ENCODE measurements at regions not wholly inside any gene's neighbourhood (a gene's known extent, or its start where the extent isn't known, plus 50 kb on each side); places are given as distances from the start of the nearest gene placed in this dataset.

DNA sequence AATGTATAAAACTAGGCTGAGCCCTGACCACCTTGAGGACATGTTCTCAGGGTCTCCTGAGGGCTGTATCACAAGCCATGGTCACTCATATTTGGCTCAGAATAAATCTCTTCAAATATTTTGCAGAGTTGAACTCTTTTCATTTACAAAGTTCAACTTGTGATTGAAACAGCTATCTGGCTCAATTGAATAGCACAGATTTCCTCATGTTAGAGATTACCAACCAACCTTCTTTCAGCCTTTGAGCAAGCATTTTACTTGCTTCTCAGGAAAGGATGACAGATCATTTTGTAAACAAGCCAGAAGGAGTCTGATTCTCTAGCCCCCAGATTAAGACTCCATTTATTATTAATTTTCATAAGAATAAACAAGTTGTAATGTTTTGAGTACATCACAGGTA, 111.0 kb upstream of the DOK5 start:
- DNase-seq, result no peak

DNA sequence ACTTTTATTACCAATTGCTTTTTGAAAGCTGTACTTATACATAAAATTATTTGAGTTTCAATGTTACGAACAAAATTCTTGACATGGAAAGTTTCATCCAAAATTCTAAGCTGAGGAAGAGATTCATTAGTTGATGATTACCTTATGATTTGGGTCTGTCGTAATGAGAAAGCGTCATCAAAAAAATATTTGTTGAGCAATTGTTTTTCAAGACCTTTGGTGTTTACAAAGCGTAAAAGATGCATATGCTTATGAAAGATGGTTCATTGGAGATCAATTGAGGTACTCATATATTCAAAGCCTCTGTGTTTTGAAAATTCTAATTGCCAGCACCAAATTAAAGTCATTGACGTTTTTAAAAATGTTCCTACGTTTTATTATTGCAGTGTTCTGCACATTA, 110.5 kb upstream of the DOK5 start:
- no peak for DNase-seq

DNA sequence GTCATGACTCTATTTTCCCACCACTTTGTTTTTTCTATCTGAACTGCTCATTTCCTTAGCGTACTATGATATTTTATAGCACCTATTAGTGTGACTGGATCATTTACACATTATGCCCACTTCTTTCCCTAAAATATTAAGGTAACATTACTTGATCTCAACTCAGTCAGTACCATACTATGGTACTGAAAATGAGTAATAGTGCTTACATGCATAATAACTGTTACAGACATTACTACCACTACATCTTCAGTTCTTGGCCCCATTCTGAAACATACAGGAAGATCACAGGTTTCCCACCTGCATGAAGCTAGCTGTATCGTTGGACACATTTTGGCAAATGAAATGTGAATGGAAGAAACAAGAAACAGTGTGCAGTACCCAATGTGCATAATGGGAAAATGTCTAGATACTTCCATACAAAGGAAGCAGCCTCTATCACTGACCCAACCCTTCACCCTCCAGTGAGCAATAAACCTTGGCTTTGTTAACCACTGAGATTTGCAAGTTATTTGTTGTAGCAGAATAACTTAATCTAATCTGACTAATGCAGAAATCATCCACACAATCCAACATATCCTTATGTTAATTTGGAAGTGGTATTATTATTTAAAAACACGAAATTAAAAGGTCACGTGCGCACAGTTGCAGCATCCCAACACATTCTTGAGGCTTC, 108.6 kb upstream of the DOK5 start:
- DNase-seq, result no peak

DNA sequence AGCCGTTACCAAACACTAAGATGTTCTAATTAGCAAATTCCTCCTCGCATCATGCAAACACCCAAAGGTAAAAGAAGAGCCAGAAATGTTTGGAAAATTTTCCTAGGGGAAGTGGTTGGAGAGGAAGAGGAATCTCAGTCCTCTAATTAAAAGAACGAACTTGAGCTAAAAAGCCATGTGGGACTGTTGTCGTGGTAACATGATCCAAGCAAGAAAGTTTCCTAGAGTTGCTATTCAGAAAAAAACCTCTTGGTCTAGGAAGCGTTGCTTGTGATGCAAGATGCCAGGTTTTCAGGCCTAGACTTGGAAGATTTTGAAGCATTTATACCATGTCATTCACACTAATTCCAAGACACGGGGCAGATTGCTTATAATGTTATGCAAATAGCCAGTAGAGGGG, 106.8 kb upstream of the DOK5 start:
- peak; percentile 54 for DNase-seq

GRCh38 chr20:54372313-54372712, 103.1 kb upstream of the DOK5 start:
- no peak for DNase-seq

DNA sequence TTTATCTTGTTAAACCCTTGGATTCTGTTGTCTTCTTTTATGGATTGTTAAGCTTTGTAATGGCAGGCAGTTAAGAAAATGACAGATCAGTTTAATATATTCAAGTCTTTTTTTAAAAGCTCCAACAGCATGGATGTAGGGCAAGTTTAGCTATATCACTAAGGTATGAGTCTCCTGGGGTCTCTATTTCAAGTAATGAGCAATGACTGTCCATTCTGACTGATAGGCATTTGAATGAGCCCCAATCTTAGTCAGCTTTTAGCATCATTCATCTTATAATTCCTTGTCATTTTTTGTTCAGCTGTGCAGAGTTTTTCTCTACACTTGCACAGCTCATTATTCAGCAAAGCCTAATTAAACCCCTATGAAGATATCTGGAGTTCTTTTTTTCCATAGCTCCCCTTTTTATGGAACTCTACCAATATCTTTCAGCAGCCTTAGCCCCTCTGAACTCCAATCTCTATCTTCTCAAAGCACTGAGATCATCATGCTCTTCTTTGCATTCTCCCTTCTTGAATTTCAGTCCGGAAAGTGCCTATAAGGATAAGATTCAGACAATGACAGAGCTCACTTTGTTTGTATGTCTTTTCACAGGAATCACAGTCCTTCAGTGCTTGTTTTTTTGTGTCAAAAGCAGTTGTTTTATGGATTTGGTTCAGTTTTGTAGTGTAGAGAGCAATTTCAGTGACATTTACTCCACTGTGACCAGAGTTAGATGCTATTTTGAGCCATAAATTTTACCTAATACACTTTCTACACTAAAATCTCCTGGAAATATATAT, 97.2 kb upstream of the DOK5 start:
- no peak for DNase-seq

GRCh38 chr20:54379893-54380584, 95.4 kb upstream of the DOK5 start:
- DNase-seq, result no peak

DNA sequence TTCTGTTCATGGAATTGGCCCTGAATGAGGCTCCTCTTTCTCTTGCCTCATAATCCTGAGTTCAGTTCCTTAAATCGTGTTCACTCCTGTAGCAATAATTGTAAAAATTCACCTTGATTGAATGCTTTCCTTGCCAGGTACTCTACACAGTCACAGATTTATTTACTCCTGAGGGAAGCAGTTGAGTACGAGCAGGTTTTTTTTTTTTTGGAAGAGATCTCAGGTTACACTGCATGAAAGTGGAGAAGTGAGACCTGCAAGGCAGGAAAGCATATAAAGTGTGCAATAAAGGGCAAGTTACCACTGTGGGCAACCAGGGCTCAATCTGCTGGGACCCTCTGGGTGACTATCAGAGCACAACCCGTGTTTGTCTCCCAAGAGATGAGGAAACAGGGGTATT, 93.0 kb upstream of the DOK5 start:
- DNase-seq, result no peak

DNA sequence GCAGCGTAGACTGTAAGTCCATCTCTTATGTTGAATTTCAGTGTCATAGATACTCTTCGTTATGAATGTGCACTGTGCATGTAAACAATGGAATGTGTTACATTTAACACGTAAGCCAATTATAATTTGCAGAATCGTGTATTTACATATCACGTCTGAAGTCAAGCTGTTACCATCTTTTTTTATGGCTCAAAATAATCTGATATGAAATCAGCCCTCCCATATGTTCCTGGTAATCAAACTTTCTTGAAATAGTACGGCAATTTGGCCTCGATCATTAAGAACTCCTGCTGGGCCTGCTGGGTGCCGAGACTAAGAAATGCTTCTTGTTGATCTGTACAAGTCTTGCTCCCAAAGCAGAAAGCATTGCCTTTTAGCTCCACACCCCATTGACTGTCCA, 89.6 kb upstream of the DOK5 start:
- DNase-seq, result no peak

DNA sequence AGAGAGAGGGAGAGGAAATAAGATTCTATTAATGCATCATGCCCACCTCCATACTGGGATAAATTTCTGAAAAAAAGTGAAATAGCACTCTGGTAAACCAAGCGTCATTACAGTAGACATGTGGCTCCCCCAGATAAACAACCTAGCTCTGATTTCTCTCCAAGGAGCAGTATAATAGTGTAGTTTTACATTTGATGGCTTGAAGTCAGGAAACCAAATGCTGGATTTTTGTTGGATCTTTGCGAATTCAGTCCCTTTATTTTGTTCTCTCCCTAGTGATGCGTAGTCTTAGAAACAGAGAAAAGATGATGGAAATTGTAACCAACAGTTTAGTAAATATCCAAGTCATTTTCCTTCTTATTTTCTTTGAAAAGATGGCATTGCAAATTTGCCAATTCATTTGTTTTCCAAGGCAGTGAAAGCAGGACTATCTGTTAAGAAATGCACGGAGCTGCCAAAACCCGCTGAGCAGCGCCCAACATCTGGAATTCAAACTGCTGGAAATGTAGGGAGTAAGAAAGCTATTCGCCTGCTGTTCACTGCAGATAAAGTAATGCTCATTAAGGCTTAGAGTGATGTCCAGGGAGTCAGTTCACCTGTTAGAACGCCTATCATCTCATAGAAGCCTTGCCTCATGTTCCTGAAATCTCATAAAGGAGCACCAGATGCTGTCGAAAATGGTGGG, 85.7 kb upstream of the DOK5 start:
- peak; percentile 45 for DNase-seq

GRCh38 chr20:54397292-54398140, 77.9 kb upstream of the DOK5 start:
- no peak for DNase-seq

DNA sequence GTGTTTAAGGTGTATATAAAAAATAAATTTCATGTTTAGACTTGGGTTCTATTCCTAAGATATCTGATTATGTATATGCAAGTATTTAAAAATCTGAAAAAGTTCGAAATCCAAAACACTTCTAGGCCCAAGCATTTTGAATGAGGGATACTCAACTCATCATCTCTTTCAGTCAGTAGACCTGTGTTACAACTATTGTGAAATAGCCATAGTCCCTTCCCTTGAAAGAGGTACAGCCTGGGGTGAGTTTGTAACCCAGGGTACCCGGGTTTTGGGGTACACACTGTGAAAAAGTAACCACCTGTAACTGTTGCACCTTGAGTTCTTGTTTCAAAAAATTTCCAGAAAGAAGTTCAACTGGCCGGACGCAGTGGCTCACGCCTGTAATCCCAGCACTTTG, 76.6 kb upstream of the DOK5 start:
- DNase-seq, result no peak

- no peak for DNase-seq
Measured at GRCh38 chr20:54405540-54405939, 69.9 kb upstream of the DOK5 start.

GRCh38 chr20:54407459-54407858, 67.9 kb upstream of the DOK5 start:
- DNase-seq, result no peak

DNA sequence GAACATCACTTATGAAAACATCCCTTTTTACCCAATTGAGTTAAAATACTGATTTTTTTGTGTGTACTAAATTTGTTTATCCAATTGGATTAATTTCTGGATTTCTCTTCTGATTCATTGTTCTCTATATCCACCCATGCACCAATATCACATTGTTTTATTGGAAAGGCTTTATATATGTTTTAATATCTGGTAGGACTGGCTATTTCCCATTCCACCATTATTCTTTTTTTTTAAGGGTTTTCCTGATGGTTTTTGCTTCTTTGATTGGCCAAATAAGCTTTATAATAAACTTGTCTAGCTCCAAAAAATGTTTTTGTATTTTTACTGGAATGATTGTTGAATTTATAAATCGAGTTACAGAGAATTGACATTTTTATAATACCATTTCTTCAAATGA, 59.4 kb upstream of the DOK5 start:
- DNase-seq, result no peak

- no peak for DNase-seq
Measured at GRCh38 chr20:54416770-54417169, 58.6 kb upstream of the DOK5 start.

GRCh38 chr20:54419531-54419930, 55.9 kb upstream of the DOK5 start:
- no peak for DNase-seq

Measured in tongue (tissue), 1 donor.